ENCODE measurements at regions not wholly inside any gene's neighbourhood (a gene's known extent, or its start where the extent isn't known, plus 50 kb on each side); places are given as distances from the start of the nearest gene placed in this dataset.

- no peaks in the 10 kb centered on the region for H3K27me3 Mint-ChIP-seq (ENCODE audit: low read depth)
- H3K9me3 Mint-ChIP-seq, result no peaks in the 10 kb centered on the region
- peaks cover 7% of the 10 kb centered on the region for H3K4me1 Mint-ChIP-seq
- DNase-seq (ENCODE audit: low spot score) (no peak), ATAC-seq (no peak)
- TF ChIP-seq ZNF416 (CRISPR knock-in tag; IDR thresholded peaks at IDR 0.05) (no peak), ZNF263 (CRISPR knock-in tag; IDR thresholded peaks at IDR 0.05; ENCODE audit: low read depth) (no peak), SP1 (CRISPR knock-in tag; conservative IDR thresholded peaks at IDR 0.05) (no peak)
- H3K4me3 Mint-ChIP-seq, result no peak overlapping the region
- H3K27ac Mint-ChIP-seq, result no peak overlapping the region
- H3K36me3 Mint-ChIP-seq, result no peaks in the 10 kb centered on the region
- CTCF ChIA-PET, result interaction anchor here (1.2 kb wide), 1 partner anchor 16 kb away, joined by 3 read pairs; no protein-coding TSS in a partner anchor
- POLR2A ChIA-PET, result no interaction called here
These were observed 1224.2 kb upstream of the SORCS1 start for GRCh38 chr10:108388706-108389105.

- no peaks in the 10 kb centered on the region for H3K36me3 Mint-ChIP-seq
- H3K4me1 Mint-ChIP-seq, result peaks cover 7% of the 10 kb centered on the region
- CTCF ChIA-PET, result interaction anchor here (1.7 kb wide), 1 partner anchor 182 kb away, joined by 3 read pairs; no protein-coding TSS in a partner anchor
These were observed 1221.5 kb upstream of the SORCS1 start for GRCh38 chr10:108385963-108386362.

More at GRCh38 chr10:108385963-108386362, 1221.5 kb upstream of the SORCS1 start:
- Mint-ChIP-seq H3K27ac (no peak overlapping the region), H3K4me3 (no peak overlapping the region), H3K27me3 (ENCODE audit: low read depth) (no peaks in the 10 kb centered on the region), H3K9me3 (no peaks in the 10 kb centered on the region)
- DNase-seq (ENCODE audit: low spot score) (no peak), ATAC-seq (no peak)
- POLR2A ChIA-PET, result no interaction called here
- TF ChIP-seq, protein P1, sequence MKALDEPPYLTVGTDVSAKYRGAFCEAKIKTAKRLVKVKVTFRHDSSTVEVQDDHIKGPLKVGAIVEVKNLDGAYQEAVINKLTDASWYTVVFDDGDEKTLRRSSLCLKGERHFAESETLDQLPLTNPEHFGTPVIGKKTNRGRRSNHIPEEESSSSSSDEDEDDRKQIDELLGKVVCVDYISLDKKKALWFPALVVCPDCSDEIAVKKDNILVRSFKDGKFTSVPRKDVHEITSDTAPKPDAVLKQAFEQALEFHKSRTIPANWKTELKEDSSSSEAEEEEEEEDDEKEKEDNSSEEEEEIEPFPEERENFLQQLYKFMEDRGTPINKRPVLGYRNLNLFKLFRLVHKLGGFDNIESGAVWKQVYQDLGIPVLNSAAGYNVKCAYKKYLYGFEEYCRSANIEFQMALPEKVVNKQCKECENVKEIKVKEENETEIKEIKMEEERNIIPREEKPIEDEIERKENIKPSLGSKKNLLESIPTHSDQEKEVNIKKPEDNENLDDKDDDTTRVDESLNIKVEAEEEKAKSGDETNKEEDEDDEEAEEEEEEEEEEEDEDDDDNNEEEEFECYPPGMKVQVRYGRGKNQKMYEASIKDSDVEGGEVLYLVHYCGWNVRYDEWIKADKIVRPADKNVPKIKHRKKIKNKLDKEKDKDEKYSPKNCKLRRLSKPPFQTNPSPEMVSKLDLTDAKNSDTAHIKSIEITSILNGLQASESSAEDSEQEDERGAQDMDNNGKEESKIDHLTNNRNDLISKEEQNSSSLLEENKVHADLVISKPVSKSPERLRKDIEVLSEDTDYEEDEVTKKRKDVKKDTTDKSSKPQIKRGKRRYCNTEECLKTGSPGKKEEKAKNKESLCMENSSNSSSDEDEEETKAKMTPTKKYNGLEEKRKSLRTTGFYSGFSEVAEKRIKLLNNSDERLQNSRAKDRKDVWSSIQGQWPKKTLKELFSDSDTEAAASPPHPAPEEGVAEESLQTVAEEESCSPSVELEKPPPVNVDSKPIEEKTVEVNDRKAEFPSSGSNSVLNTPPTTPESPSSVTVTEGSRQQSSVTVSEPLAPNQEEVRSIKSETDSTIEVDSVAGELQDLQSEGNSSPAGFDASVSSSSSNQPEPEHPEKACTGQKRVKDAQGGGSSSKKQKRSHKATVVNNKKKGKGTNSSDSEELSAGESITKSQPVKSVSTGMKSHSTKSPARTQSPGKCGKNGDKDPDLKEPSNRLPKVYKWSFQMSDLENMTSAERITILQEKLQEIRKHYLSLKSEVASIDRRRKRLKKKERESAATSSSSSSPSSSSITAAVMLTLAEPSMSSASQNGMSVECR (CRISPR knock-in tag; IDR thresholded peaks at IDR 0.05; ENCODE audit: borderline replicate concordance), result no peak
- TF ChIP-seq JAZF1 (CRISPR knock-in tag; IDR thresholded peaks at IDR 0.05) (no peak), KAT7 (CRISPR knock-in tag; IDR thresholded peaks at IDR 0.05; ENCODE audit: borderline replicate concordance) (no peak), TP53 (CRISPR knock-in tag; IDR thresholded peaks at IDR 0.05) (no peak), ZNF512 (CRISPR knock-in tag; IDR thresholded peaks at IDR 0.05; ENCODE audit: borderline replicate concordance) (no peak), ZMAT4 (CRISPR knock-in tag; IDR thresholded peaks at IDR 0.05) (no peak), MLX (CRISPR knock-in tag; IDR thresholded peaks at IDR 0.05) (no peak), CBFB (CRISPR knock-in tag; IDR thresholded peaks at IDR 0.05; ENCODE audit: low read depth) (no peak), FOXK1 (CRISPR knock-in tag; IDR thresholded peaks at IDR 0.05) (no peak), ZNF423 (CRISPR knock-in tag; IDR thresholded peaks at IDR 0.05) (no peak), CDX4 (CRISPR knock-in tag; IDR thresholded peaks at IDR 0.05; ENCODE audit: borderline replicate concordance) (no peak)
- TF ChIP-seq, protein P2, sequence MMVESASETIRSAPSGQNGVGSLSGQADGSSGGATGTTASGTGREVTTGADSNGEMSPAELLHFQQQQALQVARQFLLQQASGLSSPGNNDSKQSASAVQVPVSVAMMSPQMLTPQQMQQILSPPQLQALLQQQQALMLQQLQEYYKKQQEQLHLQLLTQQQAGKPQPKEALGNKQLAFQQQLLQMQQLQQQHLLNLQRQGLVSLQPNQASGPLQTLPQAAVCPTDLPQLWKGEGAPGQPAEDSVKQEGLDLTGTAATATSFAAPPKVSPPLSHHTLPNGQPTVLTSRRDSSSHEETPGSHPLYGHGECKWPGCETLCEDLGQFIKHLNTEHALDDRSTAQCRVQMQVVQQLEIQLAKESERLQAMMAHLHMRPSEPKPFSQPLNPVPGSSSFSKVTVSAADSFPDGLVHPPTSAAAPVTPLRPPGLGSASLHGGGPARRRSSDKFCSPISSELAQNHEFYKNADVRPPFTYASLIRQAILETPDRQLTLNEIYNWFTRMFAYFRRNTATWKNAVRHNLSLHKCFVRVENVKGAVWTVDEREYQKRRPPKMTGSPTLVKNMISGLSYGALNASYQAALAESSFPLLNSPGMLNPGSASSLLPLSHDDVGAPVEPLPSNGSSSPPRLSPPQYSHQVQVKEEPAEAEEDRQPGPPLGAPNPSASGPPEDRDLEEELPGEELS (CRISPR knock-in tag; IDR thresholded peaks at IDR 0.05), result no peak
- TF ChIP-seq, protein P3, sequence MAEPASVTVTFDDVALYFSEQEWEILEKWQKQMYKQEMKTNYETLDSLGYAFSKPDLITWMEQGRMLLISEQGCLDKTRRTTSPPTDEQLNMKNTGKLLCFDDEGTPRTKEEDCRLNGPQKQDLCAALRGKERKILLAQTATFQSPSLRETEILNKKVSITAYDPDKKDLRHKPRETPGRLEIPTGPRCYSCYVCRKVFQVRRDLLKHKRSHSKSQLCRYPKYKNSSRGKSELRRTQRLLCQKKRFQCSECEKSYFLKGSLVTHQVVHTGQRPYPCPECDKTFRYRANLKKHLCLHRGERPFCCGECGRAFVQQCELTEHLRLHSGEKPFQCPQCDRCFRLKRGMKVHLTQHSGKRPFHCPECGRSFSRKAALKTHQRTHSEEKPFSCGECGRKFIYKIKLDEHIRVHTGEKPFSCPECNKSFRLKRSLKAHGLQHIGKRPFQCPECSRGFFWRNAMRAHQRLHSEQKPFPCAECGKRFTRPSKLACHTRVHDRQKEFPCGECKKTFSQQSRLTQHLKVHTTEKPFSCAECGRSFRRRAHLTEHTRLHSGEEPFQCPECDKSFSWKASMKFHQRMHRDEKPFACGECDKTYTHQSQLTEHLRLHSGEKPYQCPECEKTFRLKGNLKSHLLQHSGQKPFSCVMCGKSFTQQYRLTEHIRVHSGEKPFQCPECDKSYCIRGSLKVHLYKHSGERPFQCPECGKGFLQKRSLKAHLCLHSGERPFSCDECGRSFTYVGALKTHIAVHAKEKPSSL (CRISPR knock-in tag; conservative IDR thresholded peaks at IDR 0.05), result no peak

Measured in WTC11 (cell line).